Activated CD8-positive, alpha-beta T cell treated with anti-CD3 and anti-CD28 coated beads for 36 hours (primary cell): ENCODE measurements at regions not wholly inside any gene's neighbourhood (a gene's known extent, or its start where the extent isn't known, plus 50 kb on each side); places are given as distances from the start of the nearest gene placed in this dataset.

Source experiments
- ATAC-seq: fragments of 200-7000 bp; cut with Tn5 transposase; one replicate; pipeline ENCODE4 v1.10.0; 2021; ENCODE audit warnings: mild to moderate bottlenecking, moderate library complexity
- CTCF ChIA-PET: fragments of 350-600 bp; sonication (Branson Sonifier 250); formaldehyde crosslinking; loops from one replicate; lab custom pipeline; 2021; ENCODE audit warnings: antibody characterized with exemption; lab: Charles Lee
- POLR2A ChIA-PET: fragments of 350-600 bp; sonication (Branson Sonifier 250); formaldehyde crosslinking; loops from one replicate; lab custom pipeline; 2021; ENCODE audit warnings: antibody characterized with exemption; lab: Charles Lee
- DNase-seq: peaks from one replicate; pipeline ENCODE4 v3.0.0-alpha.2; 2020
- H3K27ac Mint-ChIP-seq: one replicate; pipeline ENCODE4 v1.8.0; 2021; ENCODE audit warnings: mild to moderate bottlenecking, mixed read lengths
- H3K27me3 Mint-ChIP-seq: one replicate; pipeline ENCODE4 v1.8.0; 2021; ENCODE audit warnings: mixed read lengths
- H3K36me3 Mint-ChIP-seq: one replicate; pipeline ENCODE4 v1.8.0; 2021; ENCODE audit warnings: low read depth, mixed read lengths
- H3K4me1 Mint-ChIP-seq: one replicate; pipeline ENCODE4 v1.8.0; 2021; ENCODE audit warnings: low read depth, mixed read lengths
- H3K4me3 Mint-ChIP-seq: one replicate; pipeline ENCODE4 v1.8.0; 2021; ENCODE audit warnings: mild to moderate bottlenecking, moderate library complexity, mixed read lengths
- H3K9me3 Mint-ChIP-seq: one replicate; pipeline ENCODE4 v1.8.0; 2021; ENCODE audit warnings: mixed read lengths
- intact Hi-C: fragments of 100-400 bp; cut with micrococcal nuclease; formaldehyde crosslinking; loops from one replicate; pipeline ENCODE4 v1.10.0; 2022
- TF ChIP-seq, protein P1 (sequence below): fragments of 200-600 bp; IDR thresholded peaks from one replicate; pipeline ENCODE4 v1.8.0; 2022; ENCODE audit warnings: antibody characterized with exemption, mild to moderate bottlenecking

DNA sequence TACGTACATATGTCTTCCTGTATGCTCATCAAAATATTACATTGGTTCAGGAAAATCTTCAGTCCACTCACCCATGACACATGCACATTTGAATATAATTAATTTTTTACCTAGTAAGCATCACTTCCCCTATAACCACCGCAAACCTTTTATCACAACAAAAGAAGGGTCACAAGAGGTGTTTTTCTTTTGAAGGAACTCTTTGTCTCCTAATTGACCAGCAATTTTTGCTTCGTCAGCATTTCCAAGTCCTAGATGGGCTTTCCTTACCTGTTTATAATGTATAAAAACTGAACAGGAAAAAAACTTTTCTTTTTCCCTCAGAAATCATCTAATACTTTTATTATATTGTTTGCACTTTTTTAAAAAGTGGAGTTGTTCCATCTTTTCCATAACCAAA, 631.3 kb downstream of the PLA2G4A start:
- no peaks in the 10 kb centered on the region for H3K27me3 Mint-ChIP-seq
- ATAC-seq (no peak), DNase-seq (no peak)
- CTCF ChIA-PET: no interaction called here
- POLR2A ChIA-PET: no interaction called here
- no peak overlapping the region for H3K4me3 Mint-ChIP-seq
- peaks cover 18% of the 10 kb centered on the region for H3K9me3 Mint-ChIP-seq
- no peaks in the 10 kb centered on the region for H3K4me1 Mint-ChIP-seq
- TF ChIP-seq, protein P1, sequence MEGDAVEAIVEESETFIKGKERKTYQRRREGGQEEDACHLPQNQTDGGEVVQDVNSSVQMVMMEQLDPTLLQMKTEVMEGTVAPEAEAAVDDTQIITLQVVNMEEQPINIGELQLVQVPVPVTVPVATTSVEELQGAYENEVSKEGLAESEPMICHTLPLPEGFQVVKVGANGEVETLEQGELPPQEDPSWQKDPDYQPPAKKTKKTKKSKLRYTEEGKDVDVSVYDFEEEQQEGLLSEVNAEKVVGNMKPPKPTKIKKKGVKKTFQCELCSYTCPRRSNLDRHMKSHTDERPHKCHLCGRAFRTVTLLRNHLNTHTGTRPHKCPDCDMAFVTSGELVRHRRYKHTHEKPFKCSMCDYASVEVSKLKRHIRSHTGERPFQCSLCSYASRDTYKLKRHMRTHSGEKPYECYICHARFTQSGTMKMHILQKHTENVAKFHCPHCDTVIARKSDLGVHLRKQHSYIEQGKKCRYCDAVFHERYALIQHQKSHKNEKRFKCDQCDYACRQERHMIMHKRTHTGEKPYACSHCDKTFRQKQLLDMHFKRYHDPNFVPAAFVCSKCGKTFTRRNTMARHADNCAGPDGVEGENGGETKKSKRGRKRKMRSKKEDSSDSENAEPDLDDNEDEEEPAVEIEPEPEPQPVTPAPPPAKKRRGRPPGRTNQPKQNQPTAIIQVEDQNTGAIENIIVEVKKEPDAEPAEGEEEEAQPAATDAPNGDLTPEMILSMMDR: no peak
- no peaks in the 10 kb centered on the region for H3K36me3 Mint-ChIP-seq
- intact Hi-C loops: no loop called here
- H3K27ac Mint-ChIP-seq: no peak overlapping the region

DNA sequence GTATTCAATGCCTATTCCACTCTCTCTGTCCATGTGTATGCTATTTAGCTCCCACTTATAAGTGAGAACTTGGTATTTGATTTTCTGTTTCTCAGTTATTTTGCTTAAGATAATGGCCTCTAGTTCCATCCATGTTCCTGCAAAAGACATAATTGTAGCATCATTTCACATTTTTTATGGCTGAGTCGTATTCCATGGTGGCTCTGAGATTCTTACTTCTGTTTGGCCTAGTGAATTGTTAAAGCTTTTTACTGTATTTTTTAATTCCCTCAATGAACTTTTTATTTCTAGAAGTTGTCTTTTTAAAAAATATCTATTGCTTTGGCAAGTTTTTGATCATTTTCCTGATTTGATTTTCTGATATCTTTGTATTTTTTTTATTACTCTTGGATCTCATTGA, 635.6 kb downstream of the PLA2G4A start:
- intact Hi-C loops: no loop called here
- ATAC-seq: no peak
- Mint-ChIP-seq H3K4me3 (no peak overlapping the region), H3K36me3 (no peaks in the 10 kb centered on the region), H3K4me1 (no peaks in the 10 kb centered on the region), H3K27ac (no peak overlapping the region), H3K27me3 (no peaks in the 10 kb centered on the region), H3K9me3 (peaks cover 19% of the 10 kb centered on the region)
- ChIA-PET CTCF (interaction anchor here (1.1 kb wide), 1 partner anchor 13 kb away, joined by 3 read pairs; no protein-coding TSS in a partner anchor), POLR2A (no interaction called here)
- TF ChIP-seq, protein P1: no peak
- DNase-seq: no peak

DNA sequence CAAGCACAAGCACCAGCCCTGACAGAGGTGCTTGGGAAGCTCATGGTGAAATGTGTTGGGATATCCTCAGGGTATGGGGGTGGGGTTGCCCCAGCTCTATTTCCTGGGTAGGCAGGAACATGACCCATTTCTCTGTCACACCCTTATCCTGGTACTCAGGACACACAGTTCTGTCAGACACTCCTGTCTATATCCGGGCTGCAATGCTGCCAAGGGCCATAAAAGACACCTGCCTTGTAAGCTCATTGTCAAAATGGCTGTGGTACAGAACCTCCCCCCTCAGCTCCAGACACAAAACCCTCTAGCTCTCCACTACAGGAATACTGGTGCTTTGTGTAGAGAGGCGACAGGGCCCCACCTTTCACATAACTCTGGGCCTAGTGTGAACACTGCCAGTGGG, 636.7 kb downstream of the PLA2G4A start:
- POLR2A ChIA-PET: no interaction called here
- intact Hi-C loops: no loop called here
- H3K9me3 Mint-ChIP-seq: peaks cover 19% of the 10 kb centered on the region
- ATAC-seq (no peak), DNase-seq (no peak)
- CTCF ChIA-PET: no interaction called here
- H3K4me1 Mint-ChIP-seq: no peaks in the 10 kb centered on the region
- H3K36me3 Mint-ChIP-seq: no peaks in the 10 kb centered on the region
- H3K27ac Mint-ChIP-seq: no peak overlapping the region
- TF ChIP-seq, protein P1: no peak
- no peak overlapping the region for H3K4me3 Mint-ChIP-seq
- H3K27me3 Mint-ChIP-seq: no peaks in the 10 kb centered on the region

DNA sequence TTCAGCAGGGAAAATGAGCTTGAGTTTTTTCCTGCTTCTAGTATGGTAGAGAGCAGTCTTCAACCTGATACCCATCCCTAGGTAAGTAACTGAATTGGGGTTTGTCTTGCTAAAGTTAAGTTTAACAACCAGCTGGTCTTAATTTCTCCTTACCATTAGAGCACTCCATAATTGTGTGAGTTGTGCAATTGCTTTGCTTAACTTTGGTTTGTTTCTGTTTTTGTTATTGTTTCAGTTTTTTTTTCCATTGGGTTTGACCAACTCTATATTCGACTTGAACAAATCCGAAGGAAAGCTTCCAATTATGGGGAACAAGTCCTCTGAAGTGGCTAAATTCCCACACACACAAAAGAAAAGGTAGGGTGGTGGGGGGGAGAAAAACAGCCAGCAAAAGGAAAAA, 641.1 kb downstream of the PLA2G4A start:
- no peaks in the 10 kb centered on the region for H3K4me1 Mint-ChIP-seq
- no peak for ATAC-seq

DNA sequence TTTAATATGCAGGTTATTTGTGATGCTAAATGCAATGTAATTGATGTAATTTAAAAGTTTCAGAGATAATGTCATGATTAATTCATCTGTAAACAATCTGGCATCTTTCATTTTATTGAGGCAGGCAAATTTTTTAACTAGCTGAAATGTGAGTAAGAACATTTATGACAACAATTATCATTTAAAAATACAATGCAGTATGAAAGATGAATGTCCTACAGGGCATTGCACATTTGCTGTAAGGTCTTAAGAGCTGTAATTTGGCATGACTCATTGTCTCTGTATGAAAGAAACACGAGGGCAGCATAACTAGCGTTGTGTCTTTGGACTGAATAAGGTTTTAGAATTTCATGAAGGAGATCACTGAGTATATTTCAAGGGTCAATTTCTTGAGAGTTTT, 642.8 kb downstream of the PLA2G4A start:
- no peak for ATAC-seq
- Mint-ChIP-seq H3K4me3 (no peak overlapping the region), H3K4me1 (no peaks in the 10 kb centered on the region), H3K36me3 (no peaks in the 10 kb centered on the region), H3K27me3 (no peaks in the 10 kb centered on the region), H3K9me3 (peaks cover 2% of the 10 kb centered on the region), H3K27ac (no peak overlapping the region)
- DNase-seq: no peak
- intact Hi-C loops: no loop called here
- ChIA-PET CTCF (no interaction called here), POLR2A (no interaction called here)
- TF ChIP-seq, protein P1: no peak

More for the DNA sequence above, 641.1 kb downstream of the PLA2G4A start:
- ChIA-PET CTCF (no interaction called here), POLR2A (no interaction called here)
- Mint-ChIP-seq H3K9me3 (peaks cover 6% of the 10 kb centered on the region), H3K27me3 (no peaks in the 10 kb centered on the region), H3K27ac (no peak overlapping the region), H3K36me3 (no peaks in the 10 kb centered on the region), H3K4me3 (no peak overlapping the region)
- intact Hi-C loops: no loop called here
- no peak for DNase-seq
- TF ChIP-seq, protein P1: no peak
